ENCODE measurements at regions not wholly inside any gene's neighbourhood (a gene's known extent, or its start where the extent isn't known, plus 50 kb on each side); places are given as distances from the start of the nearest gene placed in this dataset.

- H3K9ac ChIP-seq (ENCODE audit: insufficient read depth, low read depth, low read length), result no peak overlapping the region
- no TSS peak for BruUV-seq (replicated peaks)
- no peak overlapping the region for H3K27ac ChIP-seq (ENCODE audit: extremely low read length, insufficient read depth, low read length)
- ChIA-PET CTCF (ENCODE audit: low intra/inter-chr PET ratio, low total read pairs) (no interaction called here), POLR2A (no interaction called here)
- no peaks in the 10 kb centered on the region for H3K4me1 ChIP-seq (ENCODE audit: insufficient read depth, low read length)
- H3K4me3 ChIP-seq (replicated peaks in 1 of 3; ENCODE audit: insufficient read depth in 1 of 3, low read depth in 2 of 3, low read length in 3 of 3), result no peak overlapping the region
- no peaks in the 10 kb centered on the region for H3K36me3 ChIP-seq (replicated peaks in 1 of 2; ENCODE audit: control insufficient read depth in 1 of 2, insufficient read depth in 2 of 2, low read length in 2 of 2)
- no peaks in the 10 kb centered on the region for H3K9me3 ChIP-seq (ENCODE audit: low read length)
- H2AFZ ChIP-seq (ENCODE audit: low read length), result no peak overlapping the region
- H3K27me3 ChIP-seq (ENCODE audit: control insufficient read depth in 1 of 2, insufficient read depth in 2 of 2, low read length in 2 of 2), result peaks cover 3 to 36% of the 10 kb centered on the region in 2 experiments; a peak in 4 of 5 replicates
- no peak overlapping the region for H3K4me2 ChIP-seq (ENCODE audit: low read depth, low read length)
- 91% methylated on average over 2 of the region's 2 CpGs for WGBS (ENCODE audit: low lambda C conversion rate)
- intact Hi-C loops (cut with micrococcal nuclease; ENCODE audit: unreplicated experiment), result no loop called here
- no peak for ATAC-seq
- H4K20me1 ChIP-seq (ENCODE audit: insufficient read depth, low read length), result no peaks in the 10 kb centered on the region
- no peak for FAIRE-seq
- in situ Hi-C loops (cut with HindIII; ENCODE audit: extremely low pct_ligation_motif_present, low pct_unique_long_range_greater_than_20kb), result loop anchor here (25.0 kb wide), 1 partner anchor 1269 kb away; no protein-coding TSS in a partner anchor
- no peaks in the 10 kb centered on the region for H3K79me2 ChIP-seq (ENCODE audit: insufficient read depth, low read length)
- DNase-seq (ENCODE audit: low spot score), result no peak
- TF ChIP-seq SRF (IDR thresholded peaks at IDR 0.05; ENCODE audit: low read depth, low read length) (no peak), ZMAT3 (CRISPR knock-in tag; conservative IDR thresholded peaks at IDR 0.05) (no peak), ZMYM2 (CRISPR knock-in tag; IDR thresholded peaks at IDR 0.05) (no peak), ZBTB49 (CRISPR knock-in tag; IDR thresholded peaks at IDR 0.05; ENCODE audit: borderline replicate concordance) (no peak), ARNT (IDR thresholded peaks at IDR 0.05) (no peak), ELK4 (CRISPR knock-in tag; IDR thresholded peaks at IDR 0.05; ENCODE audit: borderline replicate concordance) (no peak), ZBTB38 (CRISPR knock-in tag; IDR thresholded peaks at IDR 0.05) (no peak), ATF2 (CRISPR knock-in tag; IDR thresholded peaks at IDR 0.05) (no peak)
These were observed 1345.9 kb downstream of the BRD1 start for GRCh38 chr22:48481748-48482147.

Data from HepG2 (cell line).